ENCODE measurements at regions not wholly inside any gene's neighbourhood (a gene's known extent, or its start where the extent isn't known, plus 50 kb on each side); places are given as distances from the start of the nearest gene placed in this dataset.

DNA sequence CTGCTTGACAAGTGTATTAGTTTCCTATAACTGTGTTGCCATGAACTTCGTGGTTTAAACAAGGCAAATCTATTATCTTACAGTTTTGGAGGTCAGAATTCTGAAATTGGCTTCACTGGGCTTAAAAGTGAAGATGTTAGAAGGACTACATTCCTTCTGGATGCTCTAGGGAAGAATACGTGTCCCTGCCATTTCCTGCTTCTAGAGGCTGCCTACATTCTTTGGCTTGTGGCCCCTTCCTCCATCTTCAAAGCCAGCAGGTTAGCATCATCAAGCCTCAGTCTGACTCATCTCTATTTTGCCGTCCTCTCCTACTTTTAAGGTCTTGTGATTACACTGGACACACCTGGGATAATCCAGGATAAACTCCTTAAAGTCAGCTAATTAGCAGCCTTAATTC is 327.7 kb downstream of the SATB1 start:
- TF ChIP-seq POLR2A (IDR thresholded peaks at IDR 0.05) = no peak
- TF ChIP-seq, protein P1, sequence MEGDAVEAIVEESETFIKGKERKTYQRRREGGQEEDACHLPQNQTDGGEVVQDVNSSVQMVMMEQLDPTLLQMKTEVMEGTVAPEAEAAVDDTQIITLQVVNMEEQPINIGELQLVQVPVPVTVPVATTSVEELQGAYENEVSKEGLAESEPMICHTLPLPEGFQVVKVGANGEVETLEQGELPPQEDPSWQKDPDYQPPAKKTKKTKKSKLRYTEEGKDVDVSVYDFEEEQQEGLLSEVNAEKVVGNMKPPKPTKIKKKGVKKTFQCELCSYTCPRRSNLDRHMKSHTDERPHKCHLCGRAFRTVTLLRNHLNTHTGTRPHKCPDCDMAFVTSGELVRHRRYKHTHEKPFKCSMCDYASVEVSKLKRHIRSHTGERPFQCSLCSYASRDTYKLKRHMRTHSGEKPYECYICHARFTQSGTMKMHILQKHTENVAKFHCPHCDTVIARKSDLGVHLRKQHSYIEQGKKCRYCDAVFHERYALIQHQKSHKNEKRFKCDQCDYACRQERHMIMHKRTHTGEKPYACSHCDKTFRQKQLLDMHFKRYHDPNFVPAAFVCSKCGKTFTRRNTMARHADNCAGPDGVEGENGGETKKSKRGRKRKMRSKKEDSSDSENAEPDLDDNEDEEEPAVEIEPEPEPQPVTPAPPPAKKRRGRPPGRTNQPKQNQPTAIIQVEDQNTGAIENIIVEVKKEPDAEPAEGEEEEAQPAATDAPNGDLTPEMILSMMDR (IDR thresholded peaks at IDR 0.05) = no peak
- no peak for TF ChIP-seq POLR2AphosphoS5 (IDR thresholded peaks at IDR 0.05)
- TF ChIP-seq EP300 (IDR thresholded peaks at IDR 0.05) = no peak

Measured in suprapubic skin (tissue), 4 donors.